ENCODE measurements at regions not wholly inside any gene's neighbourhood (a gene's known extent, or its start where the extent isn't known, plus 50 kb on each side); places are given as distances from the start of the nearest gene placed in this dataset.

GRCh38 chr17:70613681-70614080 is 444.3 kb downstream of the KCNJ2 start:
- Histone ChIP-seq H3K4ac (replicated peaks; ENCODE audit: insufficient read length, low read depth, low read length) (no peak overlapping the region), H3K27ac (ENCODE audit: low read depth, low read length) (no peak overlapping the region), H2BK15ac (ENCODE audit: low read length) (no peak overlapping the region), H3K18ac (ENCODE audit: extremely low read depth, low read length) (no peak overlapping the region), H3K14ac (ENCODE audit: insufficient read length) (no peak overlapping the region), H4K5ac (ENCODE audit: insufficient read length, low read depth, low read length) (no peak overlapping the region), H4K91ac (replicated peaks; ENCODE audit: insufficient read length, low read length) (no peak overlapping the region), H3K23me2 (ENCODE audit: low read depth, low read length) (no peaks in the 10 kb centered on the region), H2BK120ac (replicated peaks; ENCODE audit: low read depth, low read length) (no peak overlapping the region), H3K23ac (ENCODE audit: insufficient read length) (no peak overlapping the region), H4K8ac (ENCODE audit: extremely low read depth, insufficient read depth, low read length) (no peak overlapping the region), H2BK20ac (ENCODE audit: low read length) (no peak overlapping the region), H3K56ac (replicated peaks; ENCODE audit: insufficient read length, low read depth, low read length) (no peak overlapping the region), H3K4me3 (ENCODE audit: extremely low read depth in 1 of 4, insufficient read depth in 2 of 4, low read depth in 3 of 4, low read length in 4 of 4) (no peak overlapping the region), H3K4me2 (ENCODE audit: insufficient read depth in 1 of 2, low read depth in 2 of 2, low read length in 2 of 2) (no peak overlapping the region), H4K20me1 (replicated peaks in 1 of 2; ENCODE audit: control insufficient read depth in 1 of 2, insufficient read depth in 2 of 2, low read length in 2 of 2) (no peaks in the 10 kb centered on the region), H2BK5ac (ENCODE audit: low read depth, low read length) (no peak overlapping the region), H3K36me3 (ENCODE audit: control insufficient read depth in 2 of 4, insufficient read depth in 4 of 4, low read length in 3 of 4) (no peaks in the 10 kb centered on the region), H2AFZ (ENCODE audit: low read length) (no peak overlapping the region), H3K4me1 (replicated peaks in 1 of 4; ENCODE audit: control insufficient read depth in 3 of 4, insufficient read depth in 4 of 4, low read length in 3 of 4) (no peaks in the 10 kb centered on the region), H2BK12ac (ENCODE audit: low read depth, low read length) (no peak overlapping the region), H3K79me2 (ENCODE audit: control insufficient read depth in 1 of 2, insufficient read depth in 2 of 2, low read length in 2 of 2) (no peaks in the 10 kb centered on the region), H3K9ac (replicated peaks in 1 of 4; ENCODE audit: extremely low read depth in 1 of 4, low read depth in 3 of 4, low read length in 3 of 4) (no peak overlapping the region), H3K9me3 (ENCODE audit: insufficient read depth in 2 of 2, low read depth in 1 of 2, low read length in 1 of 2) (no peaks in the 10 kb centered on the region), H2AK5ac (ENCODE audit: low read depth, low read length) (no peak overlapping the region), H3K27me3 (replicated peaks in 1 of 4; ENCODE audit: control insufficient read depth in 3 of 4, extremely low read depth in 1 of 4, insufficient read depth in 3 of 4, low read length in 3 of 4) (no peaks in the 10 kb centered on the region), H3K79me1 (ENCODE audit: low read depth, low read length) (no peaks in the 10 kb centered on the region)
- DNase-seq (ENCODE audit: low read depth in 1 of 2, low spot score in 2 of 2) (no peak), FAIRE-seq (no peak)
- WGBS, 2 experiments (ENCODE audit: extremely low coverage in 1 of 2, insufficient coverage in 1 of 2, insufficient read length in 1 of 2, insufficient replicate concordance in 2 of 2, low coverage in 1 of 2, low lambda C conversion rate in 2 of 2, missing lambda C conversion rate in 1 of 2), result 65% methylated on average over 1 of the region's 1 CpG; no CpG with 5 or more reads in 1 of the 2 experiments
- ChIA-PET POLR2A (ENCODE audit: partially characterized antibody) (no interaction called here), CTCF (ENCODE audit: partially characterized antibody) (interaction anchor here (1.6 kb wide), 1 partner anchor 9 kb away, joined by 3 read pairs; no protein-coding TSS in a partner anchor)
- TF ChIP-seq USF2 (IDR thresholded peaks at IDR 0.05; ENCODE audit: low read length) (no peak), E2F6 (IDR thresholded peaks at IDR 0.05) (no peak), RNF2 (IDR thresholded peaks at IDR 0.05; ENCODE audit: borderline replicate concordance, low read depth, low read length, missing control alignments, poor library complexity, severe bottlenecking) (no peak), SP4 (IDR thresholded peaks at IDR 0.05; ENCODE audit: low read length) (no peak), BCL11A (IDR thresholded peaks at IDR 0.05; ENCODE audit: low read depth in 2 of 2, low read length in 2 of 2) (no peak), BRCA1 (IDR thresholded peaks at IDR 0.05; ENCODE audit: low read depth, low read length) (no peak), MAX (IDR thresholded peaks at IDR 0.05) (no peak), JUND (IDR thresholded peaks at IDR 0.05; ENCODE audit: low read length) (no peak), NANOG (IDR thresholded peaks at IDR 0.05; ENCODE audit: insufficient read depth, low read depth, low read length, poor library complexity, severe bottlenecking) (no peak), TCF12 (IDR thresholded peaks at IDR 0.05; ENCODE audit: low read depth, low read length) (no peak), PHF8 (conservative IDR thresholded peaks at IDR 0.05; ENCODE audit: low read depth, low read length) (no peak), NRF1 (IDR thresholded peaks at IDR 0.05; ENCODE audit: low read depth, low read length) (no peak), EGR1 (IDR thresholded peaks at IDR 0.05; ENCODE audit: borderline replicate concordance, low read depth, low read length) (no peak)
